ENCODE measurements at regions not wholly inside any gene's neighbourhood (a gene's known extent, or its start where the extent isn't known, plus 50 kb on each side); places are given as distances from the start of the nearest gene placed in this dataset.

DNA sequence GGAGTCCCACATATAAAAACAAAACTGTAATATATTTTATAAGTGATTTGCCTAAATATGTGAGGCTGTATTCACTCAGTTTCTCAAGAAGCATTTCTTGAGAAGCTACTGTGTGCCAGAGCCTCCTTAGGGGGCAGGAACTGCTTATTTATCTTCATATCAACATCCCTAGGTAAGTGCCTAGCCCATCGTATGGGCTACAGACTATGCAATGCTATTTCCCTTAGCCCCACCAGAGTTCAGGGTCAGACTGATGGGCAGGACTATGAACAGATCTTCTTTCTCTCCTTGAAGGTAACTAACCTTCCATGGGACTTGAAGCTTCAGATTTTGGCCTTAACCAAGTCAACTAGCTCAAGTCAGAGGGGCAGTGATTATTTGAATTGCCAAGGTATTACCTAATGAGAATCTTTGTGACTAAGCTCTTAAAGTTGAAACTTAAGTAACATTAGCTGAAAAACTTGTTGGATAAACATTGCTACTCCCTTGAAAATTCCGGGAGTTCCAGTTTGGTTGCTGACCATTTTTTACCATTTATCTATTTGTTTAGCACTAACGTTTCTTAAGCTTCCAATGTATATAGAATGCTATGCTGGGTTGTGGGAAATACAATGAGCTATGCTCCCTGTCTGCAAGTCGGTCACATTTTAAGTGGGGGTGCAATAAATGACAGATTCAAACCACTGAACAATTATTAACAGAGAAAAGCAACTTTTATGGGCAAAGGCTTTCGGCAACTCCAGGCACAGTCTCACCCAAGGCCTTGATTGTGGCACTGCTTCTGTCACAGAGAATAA, 85.2 kb downstream of the GPR88 start:
- TF ChIP-seq, protein P1, sequence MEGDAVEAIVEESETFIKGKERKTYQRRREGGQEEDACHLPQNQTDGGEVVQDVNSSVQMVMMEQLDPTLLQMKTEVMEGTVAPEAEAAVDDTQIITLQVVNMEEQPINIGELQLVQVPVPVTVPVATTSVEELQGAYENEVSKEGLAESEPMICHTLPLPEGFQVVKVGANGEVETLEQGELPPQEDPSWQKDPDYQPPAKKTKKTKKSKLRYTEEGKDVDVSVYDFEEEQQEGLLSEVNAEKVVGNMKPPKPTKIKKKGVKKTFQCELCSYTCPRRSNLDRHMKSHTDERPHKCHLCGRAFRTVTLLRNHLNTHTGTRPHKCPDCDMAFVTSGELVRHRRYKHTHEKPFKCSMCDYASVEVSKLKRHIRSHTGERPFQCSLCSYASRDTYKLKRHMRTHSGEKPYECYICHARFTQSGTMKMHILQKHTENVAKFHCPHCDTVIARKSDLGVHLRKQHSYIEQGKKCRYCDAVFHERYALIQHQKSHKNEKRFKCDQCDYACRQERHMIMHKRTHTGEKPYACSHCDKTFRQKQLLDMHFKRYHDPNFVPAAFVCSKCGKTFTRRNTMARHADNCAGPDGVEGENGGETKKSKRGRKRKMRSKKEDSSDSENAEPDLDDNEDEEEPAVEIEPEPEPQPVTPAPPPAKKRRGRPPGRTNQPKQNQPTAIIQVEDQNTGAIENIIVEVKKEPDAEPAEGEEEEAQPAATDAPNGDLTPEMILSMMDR (IDR thresholded peaks at IDR 0.05), result no peak
- TF ChIP-seq POLR2A (IDR thresholded peaks at IDR 0.05), result no peak

Data from lower leg skin (tissue), 3 donors.